Pancreas (tissue), 10 donors: ENCODE measurements at regions not wholly inside any gene's neighbourhood (a gene's known extent, or its start where the extent isn't known, plus 50 kb on each side); places are given as distances from the start of the nearest gene placed in this dataset.

Experiments used
- ATAC-seq, 4 donors: fragments of 200-7000 bp; cut with Tn5 transposase; one replicate each; pipeline versions ENCODE4 v1.8.0 to v1.9.1; 2020; ENCODE audit warnings: mild to moderate bottlenecking in 4 of 4, moderate library complexity in 4 of 4
- DNase-seq, 6 donors: peaks; one replicate each; pipeline ENCODE4 v3.0.0-alpha.2; 2020
- FAIRE-seq: peaks from 2 replicates; lab custom pipeline; 2012; peaks lifted over from hg19 to GRCh38; lab: Jason Lieb, UNC
- H3K27ac ChIP-seq, 4 donors: fragments of 200-600 bp; sonication (generic); 1 replicate in 3 of 4; 2 replicates in 1 of 4; pipeline versions ENCODE4 v1.5.0 to v1.8.0; 2020
- H3K27me3 ChIP-seq, 4 donors: fragments of 200-600 bp; one replicate each; pipeline ENCODE4 v1.8.0; 2021
- H3K36me3 ChIP-seq, 3 donors: fragments of 200-600 bp; sonication (generic) in 1 of 3; one replicate each; pipeline versions ENCODE4 v1.5.0 to v1.8.0; 2020 to 2021
- H3K4me1 ChIP-seq, 3 donors: fragments of 200-600 bp; one replicate each; pipeline ENCODE4 v1.8.0; 2021
- H3K4me3 ChIP-seq, 4 donors: fragments of 200-600 bp; sonication (generic) in 2 of 4; one replicate each; pipeline versions ENCODE4 v1.5.0 to v1.8.0; 2020 to 2021
- H3K9me3 ChIP-seq, 4 donors: fragments of 200-600 bp; one replicate each; pipeline ENCODE4 v1.8.0; 2021
- WGBS, 2 donors: extraction: QIAGEN DNeasy Blood & Tissue Kit; methylation state at CpG; one replicate each; pipeline ENCODE4 v1.1.7; 2013; 5-methylcytosine and 5-hydroxymethylcytosine counted together
- intact Hi-C, 3 donors: fragments of 100-400 bp; cut with DNase I; formaldehyde crosslinking; loops; one replicate each; pipeline versions ENCODE4 v1.11.1 to v1.14.2; 2022
- TF ChIP-seq, protein P1 (sequence below), 4 donors: fragments of 200-600 bp; sonication (generic) in 3 of 4; IDR thresholded peaks; one replicate each; pipeline versions ENCODE4 v1.5.0 to v1.8.0; 2021; ENCODE audit warnings: antibody characterized with exemption in 4 of 4
- donor health status: healthy with polysubstance abuse.
- donor health status: DM: no; HTN: no; CAD: no; lungs with moderate emphysema.
- donor health status: DM: no; HTN: no; CAD: no.
- donor health status: control.
- donor health status: control.
- donor health status: Bipolar disorder and iron deficiency.
- donor health status: DM: yes; HTN: yes; CAD: no.
- donor health status: DM: no; HTN: no; CAD: no.
- donor health status: DM: no; HTN: no; CAD: no.
- donor health status: DM: yes; HTN: yes; CAD: no.

DNA sequence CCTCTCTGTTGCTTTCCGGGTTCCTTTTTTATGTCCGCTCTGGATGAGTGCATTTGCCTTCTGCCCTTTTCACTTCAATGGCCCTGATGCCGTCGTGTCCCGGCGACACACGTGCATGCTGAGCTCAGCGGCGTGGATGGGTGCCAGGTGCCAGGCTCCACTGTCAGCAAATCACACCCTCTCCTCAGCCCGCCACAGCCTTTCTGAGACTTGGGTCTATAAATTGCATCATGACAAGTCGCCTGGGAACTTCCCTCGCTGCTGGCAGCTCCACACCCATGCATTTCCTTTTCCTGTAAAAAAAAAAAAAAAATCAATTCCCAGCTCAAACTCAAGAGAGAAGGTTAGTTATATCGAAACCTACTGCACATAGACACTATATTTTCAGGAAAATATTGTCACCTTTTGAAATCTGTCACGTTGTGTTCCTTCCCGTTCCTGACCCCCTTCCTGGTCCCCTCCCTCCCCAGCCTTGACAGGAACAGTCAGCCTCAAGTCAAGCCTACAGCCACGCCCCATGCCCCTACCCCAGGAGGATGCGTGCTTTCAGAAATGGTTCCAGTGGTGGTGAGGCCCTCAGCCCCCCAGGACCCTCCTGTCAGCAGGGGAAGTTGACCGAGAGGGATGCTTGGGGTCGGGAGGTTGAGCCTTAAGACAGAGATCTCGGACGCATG lies 110.3 kb upstream of the PTCH1 start:
- no peaks in the 10 kb centered on the region for H3K9me3 ChIP-seq
- TF ChIP-seq, protein P1, sequence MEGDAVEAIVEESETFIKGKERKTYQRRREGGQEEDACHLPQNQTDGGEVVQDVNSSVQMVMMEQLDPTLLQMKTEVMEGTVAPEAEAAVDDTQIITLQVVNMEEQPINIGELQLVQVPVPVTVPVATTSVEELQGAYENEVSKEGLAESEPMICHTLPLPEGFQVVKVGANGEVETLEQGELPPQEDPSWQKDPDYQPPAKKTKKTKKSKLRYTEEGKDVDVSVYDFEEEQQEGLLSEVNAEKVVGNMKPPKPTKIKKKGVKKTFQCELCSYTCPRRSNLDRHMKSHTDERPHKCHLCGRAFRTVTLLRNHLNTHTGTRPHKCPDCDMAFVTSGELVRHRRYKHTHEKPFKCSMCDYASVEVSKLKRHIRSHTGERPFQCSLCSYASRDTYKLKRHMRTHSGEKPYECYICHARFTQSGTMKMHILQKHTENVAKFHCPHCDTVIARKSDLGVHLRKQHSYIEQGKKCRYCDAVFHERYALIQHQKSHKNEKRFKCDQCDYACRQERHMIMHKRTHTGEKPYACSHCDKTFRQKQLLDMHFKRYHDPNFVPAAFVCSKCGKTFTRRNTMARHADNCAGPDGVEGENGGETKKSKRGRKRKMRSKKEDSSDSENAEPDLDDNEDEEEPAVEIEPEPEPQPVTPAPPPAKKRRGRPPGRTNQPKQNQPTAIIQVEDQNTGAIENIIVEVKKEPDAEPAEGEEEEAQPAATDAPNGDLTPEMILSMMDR (IDR thresholded peaks at IDR 0.05) = no peak
- intact Hi-C loops = no loop called here
- H3K4me3 ChIP-seq = no peak overlapping the region
- 59 to 63% methylated on average over 21 of the region's 21 CpGs for WGBS, 2 donors
- FAIRE-seq (no peak), DNase-seq (peak in 3 of 6 donors; percentile 24 to 52 (median 50)), ATAC-seq (peak; percentile 31 to 84 (median 68))
- no peaks in the 10 kb centered on the region for H3K36me3 ChIP-seq
- no peaks in the 10 kb centered on the region for H3K4me1 ChIP-seq
- no peak overlapping the region for H3K27ac ChIP-seq
- no peaks in the 10 kb centered on the region for H3K27me3 ChIP-seq

DNA sequence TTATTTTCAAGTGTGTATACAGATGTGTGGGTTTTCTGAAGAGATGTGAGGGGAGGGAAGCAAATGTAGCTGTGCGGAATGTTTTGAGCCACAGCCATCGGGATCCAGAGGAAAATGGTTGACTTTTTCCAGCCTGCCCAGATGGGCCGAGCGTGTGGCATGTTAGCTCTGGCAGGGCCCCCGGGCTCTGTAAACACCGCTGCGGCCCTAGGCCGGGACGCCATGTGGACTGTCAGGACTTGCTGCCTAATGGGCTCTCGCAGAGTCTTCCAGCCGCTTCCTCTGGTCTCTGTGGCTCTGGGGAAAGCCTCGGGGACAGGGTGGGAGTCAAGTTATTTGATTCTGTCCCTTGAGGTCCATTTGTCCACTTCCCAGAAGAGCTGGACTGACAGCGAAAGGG lies 109.6 kb upstream of the PTCH1 start:
- H3K4me3 ChIP-seq = no peak overlapping the region
- DNase-seq = no peak
- FAIRE-seq = no peak
- no peak overlapping the region for H3K27ac ChIP-seq
- no peak for ATAC-seq
- 73 to 80% methylated on average over 13 of the region's 13 CpGs for WGBS, 2 donors
- TF ChIP-seq, protein P1 (IDR thresholded peaks at IDR 0.05) = no peak
- H3K27me3 ChIP-seq = no peaks in the 10 kb centered on the region
- H3K36me3 ChIP-seq = no peaks in the 10 kb centered on the region
- no peaks in the 10 kb centered on the region for H3K9me3 ChIP-seq
- intact Hi-C loops = no loop called here
- H3K4me1 ChIP-seq = no peaks in the 10 kb centered on the region

DNA sequence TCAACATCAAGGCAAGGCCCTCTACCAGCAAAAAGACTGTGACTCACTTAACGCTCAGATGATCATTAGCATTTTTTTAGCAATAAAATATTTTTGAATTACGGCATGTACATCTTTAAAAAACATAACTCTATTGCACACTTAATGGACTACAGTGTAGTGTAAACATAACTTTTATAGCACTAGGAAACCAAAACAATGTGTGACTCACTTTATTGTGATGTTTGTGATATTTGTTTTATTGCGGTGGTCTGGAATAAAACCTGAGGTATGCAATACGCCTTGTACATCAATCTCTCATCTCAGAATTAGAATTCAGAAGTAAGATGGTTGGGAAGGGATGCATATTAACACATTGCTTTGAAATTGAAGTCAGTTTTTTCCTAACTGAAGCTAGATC lies 106.9 kb upstream of the PTCH1 start:
- Histone ChIP-seq H3K36me3 (no peaks in the 10 kb centered on the region), H3K27me3 (no peaks in the 10 kb centered on the region), H3K4me3 (no peak overlapping the region), H3K4me1 (no peaks in the 10 kb centered on the region), H3K27ac (no peak overlapping the region), H3K9me3 (no peaks in the 10 kb centered on the region)
- FAIRE-seq (no peak), DNase-seq (no peak), ATAC-seq (no peak)
- TF ChIP-seq, protein P1 (IDR thresholded peaks at IDR 0.05) = no peak
- WGBS, 2 donors = 82 to 86% methylated on average over 4 of the region's 4 CpGs
- intact Hi-C loops = no loop called here

DNA sequence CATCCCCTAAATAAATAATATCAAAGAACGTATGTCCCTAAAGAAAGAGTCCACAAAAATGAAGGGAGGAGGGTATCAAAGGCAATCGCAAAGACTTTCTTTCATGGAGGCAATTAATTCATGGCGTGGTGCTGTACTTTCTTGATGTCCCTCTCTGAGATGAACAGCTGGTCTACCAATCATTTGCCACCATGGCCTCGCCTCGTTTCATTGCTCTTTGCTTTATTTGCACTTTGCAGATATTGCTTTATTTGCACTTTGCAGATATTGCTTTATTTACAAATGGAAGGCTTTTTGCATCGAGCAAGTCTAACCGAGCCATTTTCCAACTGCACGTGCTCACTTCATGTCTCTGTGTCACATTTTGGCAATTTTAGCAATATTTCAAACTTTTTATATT lies 104.0 kb upstream of the PTCH1 start:
- no peak overlapping the region for H3K27ac ChIP-seq
- intact Hi-C loops = no loop called here
- no peak for DNase-seq
- FAIRE-seq = no peak
- no peak overlapping the region for H3K4me3 ChIP-seq
- H3K9me3 ChIP-seq = no peaks in the 10 kb centered on the region
- peak in 2 of 4 donors; percentile 37 to 50 for ATAC-seq
- no peaks in the 10 kb centered on the region for H3K36me3 ChIP-seq
- WGBS, 2 donors = 43 to 74% methylated on average over 8 of the region's 8 CpGs
- no peaks in the 10 kb centered on the region for H3K4me1 ChIP-seq
- TF ChIP-seq, protein P1 (IDR thresholded peaks at IDR 0.05) = no peak
- no peaks in the 10 kb centered on the region for H3K27me3 ChIP-seq

DNA sequence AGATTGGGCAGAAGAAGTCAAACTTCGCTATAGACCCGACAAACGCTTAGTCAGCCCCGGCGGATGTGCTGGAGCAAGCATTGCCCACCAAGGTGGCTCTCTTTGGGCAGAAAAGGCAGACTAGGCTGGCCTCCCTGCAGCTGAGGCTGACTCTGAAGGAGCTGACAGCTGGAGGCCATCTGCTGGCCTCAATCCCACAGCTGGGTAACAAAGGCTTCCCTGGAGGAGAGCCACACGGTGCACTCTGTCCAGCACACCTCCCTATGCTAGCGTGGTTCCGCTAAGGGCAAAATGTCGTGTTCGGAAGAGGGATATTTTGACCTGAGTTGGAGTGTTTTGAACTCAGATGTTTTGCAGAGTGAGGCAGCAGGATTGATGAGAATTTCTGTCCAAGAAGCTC lies 103.5 kb upstream of the PTCH1 start:
- H3K36me3 ChIP-seq = no peaks in the 10 kb centered on the region
- H3K4me1 ChIP-seq = no peaks in the 10 kb centered on the region
- TF ChIP-seq, protein P1 (IDR thresholded peaks at IDR 0.05) = no peak
- FAIRE-seq = no peak
- intact Hi-C loops = no loop called here
- H3K9me3 ChIP-seq = no peaks in the 10 kb centered on the region
- no peaks in the 10 kb centered on the region for H3K27me3 ChIP-seq
- no peak for ATAC-seq
- DNase-seq = no peak
- H3K4me3 ChIP-seq = no peak overlapping the region
- 89 to 91% methylated on average over 10 of the region's 10 CpGs for WGBS, 2 donors
- no peak overlapping the region for H3K27ac ChIP-seq
